ENCODE measurements at regions not wholly inside any gene's neighbourhood (a gene's known extent, or its start where the extent isn't known, plus 50 kb on each side); places are given as distances from the start of the nearest gene placed in this dataset.

- no peaks in the 10 kb centered on the region for H3K36me3 ChIP-seq (ENCODE audit: control insufficient read depth, insufficient read depth, low read length)
- H3K27me3 ChIP-seq (ENCODE audit: control insufficient read depth in 2 of 2, insufficient read depth in 2 of 2, low read length in 2 of 2): no peaks in the 10 kb centered on the region
- ATAC-seq (no peak), FAIRE-seq (no peak), DNase-seq (ENCODE audit: extremely low read depth in 1 of 4, low spot score in 3 of 4) (no peak)
- WGBS (ENCODE audit: insufficient coverage, low coverage, missing lambda C conversion rate): 57% methylated on average over 5 of the region's 5 CpGs
- ChIA-PET POLR2A (no interaction called here), CTCF (ENCODE audit: low intra/inter-chr PET ratio) (no interaction called here)
- no peak overlapping the region for H3K4me3 ChIP-seq
- H3K9me1 ChIP-seq (ENCODE audit: control insufficient read depth, insufficient read depth, low read length): no peaks in the 10 kb centered on the region
- no peak overlapping the region for H3K4me2 ChIP-seq (ENCODE audit: insufficient read depth, low read length)
- no peaks in the 10 kb centered on the region for H3K79me2 ChIP-seq (ENCODE audit: control insufficient read depth, insufficient read depth, low read length)
- H3K27ac ChIP-seq (ENCODE audit: extremely low read depth, low read depth, low read length): no peak overlapping the region
- no peaks in the 10 kb centered on the region for H4K20me1 ChIP-seq (replicated peaks; ENCODE audit: control insufficient read depth, insufficient read depth, low read length)
- H3K9ac ChIP-seq (ENCODE audit: insufficient read depth in 1 of 2, low read depth in 2 of 2, low read length in 2 of 2): no peak overlapping the region
- H3K9me3 ChIP-seq (replicated peaks; ENCODE audit: control insufficient read depth, insufficient read depth, low read depth, low read length): no peaks in the 10 kb centered on the region
- H2AFZ ChIP-seq (ENCODE audit: low read depth, low read length): no peak overlapping the region
- BruUV-seq (replicated peaks): no TSS peak
- TF ChIP-seq, protein P1, sequence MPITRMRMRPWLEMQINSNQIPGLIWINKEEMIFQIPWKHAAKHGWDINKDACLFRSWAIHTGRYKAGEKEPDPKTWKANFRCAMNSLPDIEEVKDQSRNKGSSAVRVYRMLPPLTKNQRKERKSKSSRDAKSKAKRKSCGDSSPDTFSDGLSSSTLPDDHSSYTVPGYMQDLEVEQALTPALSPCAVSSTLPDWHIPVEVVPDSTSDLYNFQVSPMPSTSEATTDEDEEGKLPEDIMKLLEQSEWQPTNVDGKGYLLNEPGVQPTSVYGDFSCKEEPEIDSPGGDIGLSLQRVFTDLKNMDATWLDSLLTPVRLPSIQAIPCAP (CRISPR knock-in tag; IDR thresholded peaks at IDR 0.05; ENCODE audit: borderline replicate concordance): no peak
- TF ChIP-seq CCNT2 (IDR thresholded peaks at IDR 0.05; ENCODE audit: borderline replicate concordance, extremely low read depth, insufficient read length, low read depth, low read length): no peak
- TF ChIP-seq COPS2 (conservative IDR thresholded peaks at IDR 0.05): no peak
- no peak for TF ChIP-seq RBM14 (IDR thresholded peaks at IDR 0.05; ENCODE audit: borderline replicate concordance, insufficient read depth, low read depth, low read length)
- no peak for TF ChIP-seq ZNF79 (CRISPR knock-in tag; IDR thresholded peaks at IDR 0.05; ENCODE audit: low read depth)
- TF ChIP-seq, protein P2, sequence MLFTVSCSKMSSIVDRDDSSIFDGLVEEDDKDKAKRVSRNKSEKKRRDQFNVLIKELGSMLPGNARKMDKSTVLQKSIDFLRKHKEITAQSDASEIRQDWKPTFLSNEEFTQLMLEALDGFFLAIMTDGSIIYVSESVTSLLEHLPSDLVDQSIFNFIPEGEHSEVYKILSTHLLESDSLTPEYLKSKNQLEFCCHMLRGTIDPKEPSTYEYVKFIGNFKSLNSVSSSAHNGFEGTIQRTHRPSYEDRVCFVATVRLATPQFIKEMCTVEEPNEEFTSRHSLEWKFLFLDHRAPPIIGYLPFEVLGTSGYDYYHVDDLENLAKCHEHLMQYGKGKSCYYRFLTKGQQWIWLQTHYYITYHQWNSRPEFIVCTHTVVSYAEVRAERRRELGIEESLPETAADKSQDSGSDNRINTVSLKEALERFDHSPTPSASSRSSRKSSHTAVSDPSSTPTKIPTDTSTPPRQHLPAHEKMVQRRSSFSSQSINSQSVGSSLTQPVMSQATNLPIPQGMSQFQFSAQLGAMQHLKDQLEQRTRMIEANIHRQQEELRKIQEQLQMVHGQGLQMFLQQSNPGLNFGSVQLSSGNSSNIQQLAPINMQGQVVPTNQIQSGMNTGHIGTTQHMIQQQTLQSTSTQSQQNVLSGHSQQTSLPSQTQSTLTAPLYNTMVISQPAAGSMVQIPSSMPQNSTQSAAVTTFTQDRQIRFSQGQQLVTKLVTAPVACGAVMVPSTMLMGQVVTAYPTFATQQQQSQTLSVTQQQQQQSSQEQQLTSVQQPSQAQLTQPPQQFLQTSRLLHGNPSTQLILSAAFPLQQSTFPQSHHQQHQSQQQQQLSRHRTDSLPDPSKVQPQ (CRISPR knock-in tag; IDR thresholded peaks at IDR 0.05; ENCODE audit: borderline replicate concordance): no peak
- no peak for TF ChIP-seq HLTF (IDR thresholded peaks at IDR 0.05)
- no peak for TF ChIP-seq NEUROD1 (IDR thresholded peaks at IDR 0.05; ENCODE audit: borderline replicate concordance, low read depth, low read length, partially characterized antibody)
- no peak for TF ChIP-seq JUND (IDR thresholded peaks at IDR 0.05; ENCODE audit: borderline replicate concordance, low read depth, low read length)
- no peak for TF ChIP-seq JUND (tag; IDR thresholded peaks at IDR 0.05; ENCODE audit: borderline replicate concordance, low read depth, low read length)
- TF ChIP-seq PRMT5 (CRISPR knock-in tag; IDR thresholded peaks at IDR 0.05): no peak
- no peak for TF ChIP-seq NR2C2 (CRISPR knock-in tag; IDR thresholded peaks at IDR 0.05)
- TF ChIP-seq NR2C2 (tag; IDR thresholded peaks at IDR 0.05): no peak
- no peak for TF ChIP-seq POLR2H (tag; IDR thresholded peaks at IDR 0.05; ENCODE audit: low read depth)
- TF ChIP-seq ZNF644 (tag; IDR thresholded peaks at IDR 0.05; ENCODE audit: low read depth): no peak
- TF ChIP-seq, protein P3, sequence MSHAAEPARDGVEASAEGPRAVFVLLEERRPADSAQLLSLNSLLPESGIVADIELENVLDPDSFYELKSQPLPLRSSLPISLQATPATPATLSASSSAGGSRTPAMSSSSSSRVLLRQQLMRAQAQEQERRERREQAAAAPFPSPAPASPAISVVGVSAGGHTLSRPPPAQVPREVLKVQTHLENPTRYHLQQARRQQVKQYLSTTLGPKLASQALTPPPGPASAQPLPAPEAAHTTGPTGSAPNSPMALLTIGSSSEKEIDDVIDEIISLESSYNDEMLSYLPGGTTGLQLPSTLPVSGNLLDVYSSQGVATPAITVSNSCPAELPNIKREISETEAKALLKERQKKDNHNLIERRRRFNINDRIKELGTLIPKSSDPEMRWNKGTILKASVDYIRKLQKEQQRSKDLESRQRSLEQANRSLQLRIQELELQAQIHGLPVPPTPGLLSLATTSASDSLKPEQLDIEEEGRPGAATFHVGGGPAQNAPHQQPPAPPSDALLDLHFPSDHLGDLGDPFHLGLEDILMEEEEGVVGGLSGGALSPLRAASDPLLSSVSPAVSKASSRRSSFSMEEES (CRISPR knock-in tag; IDR thresholded peaks at IDR 0.05): no peak
- no peaks in the 10 kb centered on the region for H3K4me1 ChIP-seq (replicated peaks in 1 of 2; ENCODE audit: control insufficient read depth in 2 of 2, insufficient read depth in 2 of 2, low read length in 2 of 2)
- in situ Hi-C loops (cut with MboI) (no loop called here), intact Hi-C loops (cut with micrococcal nuclease) (no loop called here)
Observed at GRCh38 chr2:144094408-144095151, 425.3 kb downstream of the ZEB2 start.
